PC-9 (cell line): ENCODE measurements at regions not wholly inside any gene's neighbourhood (a gene's known extent, or its start where the extent isn't known, plus 50 kb on each side); places are given as distances from the start of the nearest gene placed in this dataset.

Source experiments
- EZH2 ChIP-seq: fragments of 200-600 bp; sonication (generic); IDR thresholded peaks from 2 replicates; pipeline ENCODE4 v1.8.0; 2017; ENCODE audit warnings: antibody characterized with exemption, low read depth
- TF ChIP-seq, protein P1 (sequence below): fragments of 200-600 bp; sonication (generic); conservative IDR thresholded peaks from 2 replicates; pipeline ENCODE4 v1.6.1; 2017; ENCODE audit warnings: mixed run types, antibody characterized with exemption, mild to moderate bottlenecking, moderate library complexity

- TF ChIP-seq, protein P1, sequence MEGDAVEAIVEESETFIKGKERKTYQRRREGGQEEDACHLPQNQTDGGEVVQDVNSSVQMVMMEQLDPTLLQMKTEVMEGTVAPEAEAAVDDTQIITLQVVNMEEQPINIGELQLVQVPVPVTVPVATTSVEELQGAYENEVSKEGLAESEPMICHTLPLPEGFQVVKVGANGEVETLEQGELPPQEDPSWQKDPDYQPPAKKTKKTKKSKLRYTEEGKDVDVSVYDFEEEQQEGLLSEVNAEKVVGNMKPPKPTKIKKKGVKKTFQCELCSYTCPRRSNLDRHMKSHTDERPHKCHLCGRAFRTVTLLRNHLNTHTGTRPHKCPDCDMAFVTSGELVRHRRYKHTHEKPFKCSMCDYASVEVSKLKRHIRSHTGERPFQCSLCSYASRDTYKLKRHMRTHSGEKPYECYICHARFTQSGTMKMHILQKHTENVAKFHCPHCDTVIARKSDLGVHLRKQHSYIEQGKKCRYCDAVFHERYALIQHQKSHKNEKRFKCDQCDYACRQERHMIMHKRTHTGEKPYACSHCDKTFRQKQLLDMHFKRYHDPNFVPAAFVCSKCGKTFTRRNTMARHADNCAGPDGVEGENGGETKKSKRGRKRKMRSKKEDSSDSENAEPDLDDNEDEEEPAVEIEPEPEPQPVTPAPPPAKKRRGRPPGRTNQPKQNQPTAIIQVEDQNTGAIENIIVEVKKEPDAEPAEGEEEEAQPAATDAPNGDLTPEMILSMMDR, result no peak
- TF ChIP-seq EZH2, result no peak
Observed at GRCh38 chr6:163686301-163686700, 271.8 kb downstream of the QKI start.
